AG09309 (cell line): ENCODE measurements at regions not wholly inside any gene's neighbourhood (a gene's known extent, or its start where the extent isn't known, plus 50 kb on each side); places are given as distances from the start of the nearest gene placed in this dataset.

ENCODE experiments used
- DNase-seq: peaks from one replicate; pipeline ENCODE4 v3.0.0-alpha.2; 2010; ENCODE audit warnings: low read depth
- H3K4me3 ChIP-seq: 2 replicates; pipeline ENCODE4 v1.5.1; 2011; ENCODE audit warnings: mild to moderate bottlenecking, low read depth, low read length, moderate library complexity; ENCODE audit not compliant: control insufficient read depth
- TF ChIP-seq, protein P1 (sequence below): IDR thresholded peaks from 2 replicates; pipeline ENCODE4 v1.5.1; 2011; ENCODE audit warnings: mild to moderate bottlenecking, low read depth, low read length, inconsistent platforms; ENCODE audit not compliant: insufficient read depth, control insufficient read depth; ENCODE audit errors: missing control alignments

- TF ChIP-seq, protein P1, sequence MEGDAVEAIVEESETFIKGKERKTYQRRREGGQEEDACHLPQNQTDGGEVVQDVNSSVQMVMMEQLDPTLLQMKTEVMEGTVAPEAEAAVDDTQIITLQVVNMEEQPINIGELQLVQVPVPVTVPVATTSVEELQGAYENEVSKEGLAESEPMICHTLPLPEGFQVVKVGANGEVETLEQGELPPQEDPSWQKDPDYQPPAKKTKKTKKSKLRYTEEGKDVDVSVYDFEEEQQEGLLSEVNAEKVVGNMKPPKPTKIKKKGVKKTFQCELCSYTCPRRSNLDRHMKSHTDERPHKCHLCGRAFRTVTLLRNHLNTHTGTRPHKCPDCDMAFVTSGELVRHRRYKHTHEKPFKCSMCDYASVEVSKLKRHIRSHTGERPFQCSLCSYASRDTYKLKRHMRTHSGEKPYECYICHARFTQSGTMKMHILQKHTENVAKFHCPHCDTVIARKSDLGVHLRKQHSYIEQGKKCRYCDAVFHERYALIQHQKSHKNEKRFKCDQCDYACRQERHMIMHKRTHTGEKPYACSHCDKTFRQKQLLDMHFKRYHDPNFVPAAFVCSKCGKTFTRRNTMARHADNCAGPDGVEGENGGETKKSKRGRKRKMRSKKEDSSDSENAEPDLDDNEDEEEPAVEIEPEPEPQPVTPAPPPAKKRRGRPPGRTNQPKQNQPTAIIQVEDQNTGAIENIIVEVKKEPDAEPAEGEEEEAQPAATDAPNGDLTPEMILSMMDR: no peak
- no peak for DNase-seq
- H3K4me3 ChIP-seq: no peak overlapping the region
Measured at GRCh38 chr13:66138172-66138811, 1091.8 kb downstream of the PCDH9 start.

- no peak overlapping the region for H3K4me3 ChIP-seq
- DNase-seq: no peak
- TF ChIP-seq, protein P1: no peak
Measured at GRCh38 chr13:66137384-66137783, 1092.8 kb downstream of the PCDH9 start.

DNA sequence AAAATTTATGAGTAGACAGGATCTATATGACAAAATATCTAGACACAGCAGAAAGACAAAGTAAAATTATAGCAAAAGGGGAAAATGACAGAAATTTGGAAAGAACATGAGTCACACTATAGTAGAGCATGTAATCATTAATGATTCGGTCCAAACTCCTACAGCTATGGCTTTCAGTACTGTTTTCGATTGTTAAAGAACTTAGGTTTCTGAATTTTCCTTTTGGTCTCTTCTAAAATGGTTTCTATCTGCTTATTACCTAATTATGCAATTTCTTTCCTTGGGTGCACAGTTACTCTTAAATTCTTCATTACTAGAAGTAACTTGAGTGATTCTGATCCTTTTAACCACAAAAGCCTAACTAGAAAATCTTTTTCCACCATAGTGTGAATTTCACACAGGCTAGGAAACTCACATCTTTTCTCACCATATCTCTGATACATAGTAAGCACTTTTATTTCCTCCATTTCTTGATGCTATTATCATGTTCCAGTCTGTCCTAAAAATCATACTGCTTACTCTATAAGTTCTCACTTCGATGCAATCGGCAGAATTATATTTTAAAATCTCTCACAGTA is 1101.4 kb downstream of the PCDH9 start:
- TF ChIP-seq, protein P1: no peak
- no peak overlapping the region for H3K4me3 ChIP-seq
- DNase-seq: no peak

DNA sequence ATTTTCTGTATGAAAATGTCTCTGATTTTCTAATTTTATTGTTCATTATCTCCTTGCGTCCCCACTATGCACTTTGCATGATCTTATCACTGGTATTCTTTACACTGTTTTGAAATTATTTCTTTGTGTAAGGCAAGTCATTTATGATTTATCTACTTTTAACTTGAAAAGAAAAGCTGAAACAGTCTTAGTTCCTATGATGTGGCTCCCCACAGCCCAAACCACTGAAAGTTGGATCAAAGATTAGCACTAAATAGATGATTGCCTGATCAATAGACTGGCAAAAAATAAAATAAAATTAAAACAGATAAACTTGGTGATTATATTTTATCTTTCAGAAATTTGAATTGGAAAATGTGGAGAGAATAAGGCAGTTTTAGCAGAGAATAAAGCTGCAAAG is 1101.9 kb downstream of the PCDH9 start:
- no peak overlapping the region for H3K4me3 ChIP-seq
- TF ChIP-seq, protein P1: no peak
- no peak for DNase-seq

DNA sequence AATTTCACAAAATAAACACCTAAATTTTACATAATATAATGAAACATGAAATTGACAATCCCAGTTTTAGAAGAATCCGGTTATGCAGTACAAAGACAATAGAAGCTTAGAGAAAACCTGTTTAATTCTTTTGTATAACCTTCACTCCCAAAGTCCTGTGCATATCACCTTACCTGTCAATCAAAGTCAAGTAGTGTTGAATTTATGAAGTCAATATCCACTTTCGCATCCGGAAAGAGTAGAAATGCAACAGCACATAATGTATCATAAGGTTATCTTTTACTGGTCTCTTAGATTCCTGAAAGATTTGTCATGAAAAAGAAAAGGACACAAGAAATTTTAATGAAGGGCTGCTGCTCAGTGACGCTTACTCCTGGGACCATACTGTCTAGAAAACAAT is 1112.6 kb downstream of the PCDH9 start:
- no peak for DNase-seq
- TF ChIP-seq, protein P1: no peak
- no peak overlapping the region for H3K4me3 ChIP-seq

DNA sequence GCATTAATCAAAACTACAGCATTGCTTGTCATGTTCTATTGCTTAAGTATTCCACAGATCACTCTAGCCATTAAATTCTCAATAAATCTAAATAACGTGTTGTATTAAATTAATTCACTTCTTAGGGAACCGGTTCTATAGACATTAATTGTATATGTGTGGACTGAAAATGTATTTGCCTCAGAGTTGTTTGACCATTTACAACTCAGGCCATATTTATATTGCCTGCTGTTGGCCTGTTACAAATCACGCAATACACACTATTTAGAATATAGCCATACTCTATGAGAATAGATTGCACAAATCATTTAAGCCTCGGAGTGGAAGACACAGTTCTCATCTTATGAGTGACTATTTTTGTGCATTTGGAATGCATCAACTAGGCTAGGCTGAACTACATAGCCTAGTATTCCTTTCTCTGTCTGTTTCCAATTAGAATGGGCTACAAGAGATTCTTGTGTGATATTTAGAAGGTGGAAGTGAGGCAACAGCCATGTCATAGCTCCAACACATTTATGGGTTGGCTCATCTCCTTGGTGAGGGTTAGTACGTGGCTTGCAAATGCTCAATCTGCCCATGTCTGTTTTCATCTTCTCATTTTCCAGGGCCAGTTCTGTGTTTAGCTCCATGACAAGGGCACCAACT is 1116.1 kb downstream of the PCDH9 start:
- DNase-seq: peak; percentile 78
- TF ChIP-seq, protein P1: no peak
- no peak overlapping the region for H3K4me3 ChIP-seq
